Upper lobe of left lung (tissue), 4 donors: ENCODE measurements at regions not wholly inside any gene's neighbourhood (a gene's known extent, or its start where the extent isn't known, plus 50 kb on each side); places are given as distances from the start of the nearest gene placed in this dataset.
"Not testable (repeated sequence)": the region's sequence is repeated elsewhere in the genome, so short reads cannot be mapped to it uniquely, and the experiment has no call there.

Experiments used
- POLR2A ChIP-seq, 4 donors: fragments of 450-650 bp; IDR thresholded peaks; one replicate each; pipeline ENCODE4 v1.5.1; 2016 to 2017; ENCODE audit warnings: antibody characterized with exemption in 4 of 4, mild to moderate bottlenecking in 2 of 4
- POLR2AphosphoS5 ChIP-seq, 2 donors: sonication (generic); formaldehyde crosslinking; IDR thresholded peaks; one replicate each; pipeline ENCODE4 v1.5.1; 2017; ENCODE audit warnings: antibody characterized with exemption in 2 of 2

DNA sequence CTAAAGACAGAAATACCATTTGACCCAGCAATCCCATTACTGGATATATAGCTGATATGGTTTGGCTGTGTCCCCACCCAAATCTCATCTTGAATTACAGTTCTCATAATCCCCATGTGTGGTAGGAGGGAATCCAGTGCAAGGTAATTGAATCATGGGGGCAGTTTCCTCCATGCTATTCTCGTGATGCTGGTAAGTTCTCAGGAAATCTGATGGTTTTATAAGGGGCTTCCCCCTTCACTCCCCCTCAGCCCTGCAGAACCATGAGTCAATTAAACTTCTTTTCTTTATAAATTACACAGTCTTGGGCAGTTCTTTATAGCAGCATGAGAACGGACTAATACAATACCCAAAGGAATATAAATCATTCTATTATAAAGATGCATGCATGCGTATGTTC, 184.6 kb upstream of the NR3C1 start:
- not testable (repeated sequence) for TF ChIP-seq POLR2AphosphoS5, POLR2A (IDR thresholded peaks at IDR 0.05)
